GM23248 (cell line): ENCODE measurements at regions not wholly inside any gene's neighbourhood (a gene's known extent, or its start where the extent isn't known, plus 50 kb on each side); places are given as distances from the start of the nearest gene placed in this dataset.

Experiments used
- DNase-seq: peaks from one replicate; pipeline ENCODE4 v3.0.0-alpha.2; 2015
- H2AFZ ChIP-seq: fragments of 200-600 bp; sonication (generic); 2 replicates; pipeline ENCODE4 v1.6.1; 2016; ENCODE audit warnings: antibody characterized with exemption
- H3F3A ChIP-seq: fragments of 200-600 bp; sonication (generic); 2 replicates; pipeline ENCODE4 v1.6.1; 2016; ENCODE audit warnings: mild to moderate bottlenecking, antibody characterized with exemption, mixed run types; ENCODE audit not compliant: insufficient read depth
- H3K27ac ChIP-seq: fragments of 200-600 bp; sonication (generic); 2 replicates; pipeline ENCODE4 v1.5.1; 2016; ENCODE audit warnings: mild to moderate bottlenecking
- H3K27me3 ChIP-seq: fragments of 200-600 bp; sonication (generic); replicated peaks from 2 replicates; pipeline ENCODE4 v1.6.1; 2016; ENCODE audit warnings: mild to moderate bottlenecking; ENCODE audit not compliant: insufficient read depth
- H3K36me3 ChIP-seq: fragments of 200-600 bp; sonication (generic); 2 replicates; pipeline ENCODE4 v1.6.1; 2016; ENCODE audit warnings: low read depth, mild to moderate bottlenecking
- H3K4me1 ChIP-seq: fragments of 200-600 bp; sonication (generic); 2 replicates; pipeline ENCODE4 v1.6.1; 2016; ENCODE audit warnings: mild to moderate bottlenecking; ENCODE audit not compliant: insufficient read depth
- H3K4me2 ChIP-seq: fragments of 200-600 bp; sonication (generic); one replicate; pipeline ENCODE4 v1.6.1; 2016; ENCODE audit warnings: mild to moderate bottlenecking; ENCODE audit not compliant: unreplicated experiment
- H3K4me3 ChIP-seq: fragments of 200-600 bp; sonication (generic); 2 replicates; pipeline ENCODE4 v1.5.1; 2016; ENCODE audit warnings: mild to moderate bottlenecking
- H3K79me2 ChIP-seq: fragments of 200-600 bp; sonication (generic); 2 replicates; pipeline ENCODE4 v1.6.1; 2016; ENCODE audit warnings: mild to moderate bottlenecking; ENCODE audit not compliant: insufficient read depth
- H3K9ac ChIP-seq: fragments of 200-600 bp; sonication (generic); 2 replicates; pipeline ENCODE4 v1.6.1; 2016; ENCODE audit warnings: mild to moderate bottlenecking
- H3K9me2 ChIP-seq: fragments of 200-600 bp; sonication (generic); 2 replicates; pipeline ENCODE4 v1.6.1; 2016; ENCODE audit warnings: mixed run types, mild to moderate bottlenecking, moderate library complexity; ENCODE audit not compliant: insufficient read depth
- H3K9me3 ChIP-seq: fragments of 200-600 bp; sonication (generic); one replicate; pipeline ENCODE4 v1.6.1; 2017; ENCODE audit warnings: low read depth
- H4K20me1 ChIP-seq: fragments of 200-600 bp; sonication (generic); 2 replicates; pipeline ENCODE4 v1.6.0; 2016; ENCODE audit not compliant: insufficient read depth
- EZH2 ChIP-seq: fragments of 200-600 bp; sonication (generic); IDR thresholded peaks from 2 replicates; pipeline ENCODE4 v1.6.1; 2018; ENCODE audit warnings: antibody characterized with exemption, mild to moderate bottlenecking; ENCODE audit not compliant: insufficient read depth, poor library complexity, severe bottlenecking
- EZH2phosphoT487 ChIP-seq: fragments of 200-600 bp; sonication (generic); IDR thresholded peaks from 2 replicates; pipeline ENCODE4 v1.6.1; 2018; ENCODE audit warnings: antibody characterized with exemption, moderate library complexity, mild to moderate bottlenecking, low read depth; ENCODE audit not compliant: insufficient read depth
- WGBS, 2 experiments: methylation state at CpG; one replicate each; pipeline ENCODE4 v1.1.6; 2015 to 2017; ENCODE audit warnings: low lambda C conversion rate in 2 of 2, low coverage in 1 of 2; ENCODE audit errors: missing lambda C conversion rate in 2 of 2; 5-methylcytosine and 5-hydroxymethylcytosine counted together
- in situ Hi-C: fragments of 300-500 bp; cut with MboI; formaldehyde crosslinking; loops from 2 replicates; pipeline ENCODE4 v1.15.0; 2020

DNA sequence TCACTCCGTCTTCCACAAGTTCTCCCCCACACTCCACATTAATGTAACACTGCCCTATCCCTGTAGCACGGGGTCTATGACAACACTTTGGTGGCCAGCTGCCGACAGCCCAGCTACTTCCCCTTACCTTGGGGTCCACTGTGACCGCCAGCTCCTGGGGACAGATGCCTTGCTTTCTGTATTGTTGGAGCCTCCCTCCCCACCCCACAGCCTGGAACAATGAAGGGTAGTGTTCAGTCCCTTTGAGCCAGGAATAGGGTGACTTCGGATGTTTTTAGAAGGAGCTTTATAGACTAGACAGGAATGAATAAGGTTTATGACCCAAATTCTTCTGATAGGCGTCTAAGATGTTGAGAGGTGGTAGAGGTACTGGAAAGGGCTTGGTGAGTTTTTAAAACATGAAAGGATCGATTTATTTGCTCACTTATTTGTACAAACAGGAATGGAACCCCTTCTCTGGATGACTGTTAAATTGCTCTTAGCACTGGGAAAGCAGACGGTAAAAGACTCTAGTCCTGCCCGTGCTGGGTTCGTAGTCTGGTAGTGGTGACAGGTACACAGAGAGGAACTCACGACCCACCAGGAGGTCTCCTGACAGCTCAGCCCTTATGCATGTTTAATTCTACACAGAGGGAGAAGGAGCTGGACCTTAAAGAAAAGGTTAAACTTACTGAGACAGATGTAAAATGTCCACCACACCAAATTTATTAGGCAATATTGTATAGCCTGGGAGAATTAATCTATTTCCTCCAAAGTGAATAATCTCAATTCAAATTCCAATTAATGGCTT, 90.9 kb downstream of the MYCN start:
- Histone ChIP-seq H3K9ac (no peak overlapping the region), H3K36me3 (no peaks in the 10 kb centered on the region), H3K4me3 (no peak overlapping the region), H4K20me1 (no peaks in the 10 kb centered on the region), H3K9me3 (no peaks in the 10 kb centered on the region), H3K4me1 (no peaks in the 10 kb centered on the region), H3K4me2 (no peak overlapping the region), H3K27me3 (no peaks in the 10 kb centered on the region), H3F3A (no peaks in the 10 kb centered on the region), H2AFZ (no peak overlapping the region), H3K9me2 (no peaks in the 10 kb centered on the region), H3K27ac (no peak overlapping the region), H3K79me2 (no peaks in the 10 kb centered on the region)
- DNase-seq, result no peak
- in situ Hi-C loops, result no loop called here
- WGBS, 2 experiments, result 22 to 23% methylated on average over 11 of the region's 11 CpGs
- TF ChIP-seq EZH2phosphoT487 (no peak), EZH2 (no peak)

DNA sequence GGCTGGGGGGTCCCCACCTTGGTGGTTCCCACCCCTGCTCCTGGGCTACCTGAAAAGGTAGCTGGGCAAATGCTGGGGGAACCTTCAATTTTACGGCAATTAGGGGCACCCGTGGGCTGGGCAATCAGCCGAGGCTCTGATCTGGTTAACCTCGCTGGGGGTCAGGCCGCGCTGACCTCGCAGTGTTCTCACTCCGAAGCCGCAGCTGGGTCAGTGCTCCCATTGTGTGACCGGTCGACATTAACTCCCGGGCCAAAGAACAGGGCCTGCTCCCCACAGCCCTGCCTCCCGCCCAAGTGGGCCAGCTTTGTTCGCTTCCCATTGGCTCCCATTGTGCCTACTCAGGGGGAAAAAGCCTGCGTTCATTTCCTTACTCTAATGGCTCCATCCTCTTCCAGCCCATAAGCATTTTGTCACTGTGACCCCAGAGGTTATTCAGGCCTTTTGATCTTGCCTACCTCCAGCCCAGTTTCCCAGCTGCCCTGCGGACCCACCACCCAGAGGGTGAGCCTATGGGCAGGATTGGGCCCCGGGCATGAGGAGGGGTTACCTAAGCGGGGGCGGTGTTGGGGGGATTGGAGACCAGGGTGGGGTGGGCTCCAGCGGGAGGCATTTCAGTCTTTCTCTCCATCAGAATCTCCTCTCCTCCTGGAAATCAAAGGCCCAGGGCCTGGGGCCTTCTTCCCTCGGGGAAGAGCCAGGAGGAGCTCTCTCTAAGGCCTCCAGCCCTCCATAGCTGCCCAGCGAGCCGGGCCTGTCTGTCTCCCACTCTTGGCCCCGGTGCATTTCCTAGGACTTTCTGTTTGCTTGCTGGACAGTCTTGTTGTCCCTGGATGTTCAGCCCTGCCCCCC, 90.1 kb downstream of the MYCN start:
- no peak overlapping the region for H3K4me3 ChIP-seq
- no peaks in the 10 kb centered on the region for H4K20me1 ChIP-seq
- no peak for TF ChIP-seq EZH2phosphoT487
- no peak for TF ChIP-seq EZH2
- H3K4me1 ChIP-seq, result no peaks in the 10 kb centered on the region
- no peak overlapping the region for H3K9ac ChIP-seq
- 51 to 55% methylated on average over 24 of the region's 24 CpGs for WGBS, 2 experiments
- DNase-seq, result no peak
- H3K4me2 ChIP-seq, result no peak overlapping the region
- in situ Hi-C loops, result no loop called here
- no peaks in the 10 kb centered on the region for H3K36me3 ChIP-seq
- H3F3A ChIP-seq, result no peaks in the 10 kb centered on the region
- no peaks in the 10 kb centered on the region for H3K9me3 ChIP-seq
- H3K27me3 ChIP-seq, result no peaks in the 10 kb centered on the region
- H3K79me2 ChIP-seq, result no peaks in the 10 kb centered on the region
- H3K9me2 ChIP-seq, result no peaks in the 10 kb centered on the region
- no peak overlapping the region for H3K27ac ChIP-seq
- H2AFZ ChIP-seq, result no peak overlapping the region

DNA sequence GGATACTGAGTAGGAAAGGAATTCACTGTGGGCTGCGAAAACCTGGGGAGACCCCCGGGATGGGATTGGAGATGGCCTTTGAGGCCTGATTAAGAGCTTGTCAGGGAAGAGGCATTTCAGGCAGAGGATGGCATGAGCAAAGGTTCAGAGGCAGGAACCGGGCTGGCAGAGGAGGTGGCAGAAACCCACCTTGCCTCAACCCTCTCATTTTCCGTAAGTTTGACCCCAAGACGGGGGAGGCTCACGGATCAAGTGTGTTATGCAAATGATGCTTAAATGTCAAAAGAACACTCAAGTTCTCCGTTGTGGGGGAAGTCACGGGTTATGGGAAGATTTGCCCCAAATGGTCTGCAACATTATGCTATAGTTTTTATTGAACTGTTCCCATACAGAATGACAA, 88.3 kb downstream of the MYCN start:
- no peak for DNase-seq
- no peak for TF ChIP-seq EZH2phosphoT487
- H3K79me2 ChIP-seq, result no peaks in the 10 kb centered on the region
- no peaks in the 10 kb centered on the region for H3K4me1 ChIP-seq
- no peaks in the 10 kb centered on the region for H3K27me3 ChIP-seq
- no peaks in the 10 kb centered on the region for H3K36me3 ChIP-seq
- H3F3A ChIP-seq, result no peaks in the 10 kb centered on the region
- no peaks in the 10 kb centered on the region for H4K20me1 ChIP-seq
- no peak overlapping the region for H3K27ac ChIP-seq
- no peak overlapping the region for H2AFZ ChIP-seq
- no peaks in the 10 kb centered on the region for H3K9me2 ChIP-seq
- H3K9ac ChIP-seq, result no peak overlapping the region
- H3K4me2 ChIP-seq, result no peak overlapping the region
- no peak overlapping the region for H3K4me3 ChIP-seq
- 54 to 55% methylated on average over 8 of the region's 8 CpGs for WGBS, 2 experiments
- no peaks in the 10 kb centered on the region for H3K9me3 ChIP-seq
- in situ Hi-C loops, result no loop called here

- in situ Hi-C loops, result no loop called here
- Histone ChIP-seq H3K9ac (no peak overlapping the region), H3K4me3 (no peak overlapping the region), H3K79me2 (no peaks in the 10 kb centered on the region), H3K36me3 (no peaks in the 10 kb centered on the region), H3K9me3 (no peaks in the 10 kb centered on the region), H4K20me1 (no peaks in the 10 kb centered on the region), H2AFZ (no peak overlapping the region), H3K27me3 (no peaks in the 10 kb centered on the region), H3F3A (no peaks in the 10 kb centered on the region), H3K4me1 (no peaks in the 10 kb centered on the region), H3K4me2 (no peak overlapping the region), H3K27ac (no peak overlapping the region), H3K9me2 (no peaks in the 10 kb centered on the region)
- TF ChIP-seq EZH2phosphoT487, result no peak
- TF ChIP-seq EZH2, result no peak
- no peak for DNase-seq
- WGBS, 2 experiments, result 25% methylated on average over 8 of the region's 8 CpGs
These were observed 86.6 kb downstream of the MYCN start for GRCh38 chr2:16026816-16027501.
